RPMI7951 (cell line): ENCODE measurements at regions not wholly inside any gene's neighbourhood (a gene's known extent, or its start where the extent isn't known, plus 50 kb on each side); places are given as distances from the start of the nearest gene placed in this dataset.

Experiments used
- DNase-seq: peaks from one replicate; pipeline ENCODE4 v3.0.0-alpha.2; 2012; ENCODE audit warnings: low read depth

- peak; percentile 77 for DNase-seq
These were observed 50.4 kb upstream of the KDR start for GRCh38 chr4:55175779-55176231.

DNA sequence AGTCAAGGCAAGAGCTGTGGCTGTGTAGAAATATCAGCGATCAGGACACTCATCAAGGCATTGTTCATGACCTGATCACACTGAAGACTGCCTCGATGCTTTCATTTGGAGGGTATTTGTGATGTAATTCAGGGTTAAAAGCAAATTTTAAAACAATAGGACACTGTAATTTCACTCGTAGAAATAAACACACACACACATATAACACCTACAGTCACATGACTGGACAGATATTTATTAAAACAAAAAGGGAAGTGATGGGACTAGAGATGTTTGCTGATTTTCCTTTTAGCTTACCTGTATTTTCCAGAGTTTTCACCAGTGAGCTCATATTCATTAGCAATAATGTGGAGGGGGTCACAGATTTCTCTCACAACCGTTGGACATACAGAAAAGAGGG, 51.1 kb upstream of the KDR start:
- no peak for DNase-seq

- DNase-seq = no peak
These were observed 52.1 kb upstream of the KDR start for GRCh38 chr4:55177461-55177860.

DNA sequence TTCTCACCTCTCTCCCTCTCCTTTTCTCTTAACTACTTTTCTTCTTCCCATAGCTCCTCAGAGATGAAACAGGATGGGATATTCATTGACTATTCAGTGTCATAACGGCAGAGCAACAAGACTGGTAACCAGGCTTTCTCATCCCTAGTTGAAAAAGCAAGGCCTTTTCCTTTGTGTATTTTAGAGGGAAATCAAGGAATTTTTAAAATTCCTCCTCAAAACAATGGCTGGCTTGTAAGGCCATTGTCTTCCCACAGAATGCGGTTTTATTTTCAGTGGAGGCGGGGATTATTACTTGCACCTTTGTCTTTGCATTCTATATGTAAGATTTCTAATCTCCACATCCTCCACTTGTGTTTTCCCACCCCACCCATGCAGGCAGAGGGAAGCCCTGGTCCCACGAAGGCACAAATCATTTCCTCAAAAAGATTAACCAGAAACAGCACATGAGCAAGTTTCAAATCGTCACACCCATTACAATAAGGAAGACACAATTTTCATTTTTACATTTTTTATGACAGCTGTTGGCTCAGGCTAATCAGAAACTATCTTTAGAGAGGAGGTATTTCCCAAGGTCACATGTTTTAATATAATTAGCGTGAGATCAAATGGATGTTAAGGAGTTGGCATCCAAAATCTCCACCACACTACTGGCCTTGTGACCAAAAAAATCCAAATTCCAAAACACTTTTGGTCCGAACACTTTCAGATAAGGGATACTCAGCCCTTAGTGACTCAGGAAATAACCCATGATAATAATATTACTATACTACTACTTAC, 53.0 kb upstream of the KDR start:
- no peak for DNase-seq

DNA sequence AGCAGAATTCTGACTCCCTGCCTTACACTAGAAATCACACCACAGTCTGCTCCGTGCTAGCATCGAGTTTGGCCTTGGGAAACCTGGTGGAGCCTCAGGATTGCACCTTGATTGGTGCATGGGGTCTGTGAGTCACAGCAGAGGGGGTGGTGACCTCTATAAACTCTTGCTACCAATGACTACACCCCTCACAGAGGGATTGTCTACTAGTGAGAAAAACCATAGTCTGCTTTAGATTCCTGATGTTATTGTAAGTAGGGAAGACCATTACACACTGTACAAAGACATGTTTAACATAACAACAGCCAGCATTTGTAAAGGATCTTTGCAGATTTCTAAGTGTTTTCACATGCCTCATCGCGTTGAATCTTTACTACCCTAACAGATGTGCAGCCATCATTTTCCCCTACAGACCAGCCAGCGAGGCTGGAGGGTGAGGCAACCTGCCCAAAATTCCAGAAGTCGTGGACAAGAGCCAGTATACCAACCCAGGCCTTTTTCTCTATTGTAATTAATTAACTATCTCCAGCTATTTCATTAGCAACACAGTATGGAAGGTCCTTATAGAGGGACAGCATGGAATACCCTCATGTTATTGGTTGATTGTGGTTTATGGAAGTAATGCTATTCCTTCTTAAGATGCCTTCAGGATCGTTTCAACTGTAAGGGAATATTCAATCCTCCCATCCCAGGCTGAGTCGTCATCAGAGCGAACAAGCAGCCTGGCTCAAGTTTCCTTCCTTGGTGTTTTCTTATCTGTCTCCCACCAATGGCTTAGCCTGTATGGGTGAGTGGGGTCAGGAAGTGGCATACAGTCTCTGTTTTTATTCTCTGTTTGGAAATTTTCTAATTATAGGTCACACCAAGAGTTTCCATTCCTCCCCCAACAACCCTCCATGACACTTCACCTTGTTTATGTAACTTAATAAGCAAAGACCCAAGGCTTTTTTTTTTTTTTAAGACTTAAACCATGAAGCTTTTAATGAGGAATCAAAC, 55.9 kb upstream of the KDR start:
- DNase-seq = peak; percentile 15

DNA sequence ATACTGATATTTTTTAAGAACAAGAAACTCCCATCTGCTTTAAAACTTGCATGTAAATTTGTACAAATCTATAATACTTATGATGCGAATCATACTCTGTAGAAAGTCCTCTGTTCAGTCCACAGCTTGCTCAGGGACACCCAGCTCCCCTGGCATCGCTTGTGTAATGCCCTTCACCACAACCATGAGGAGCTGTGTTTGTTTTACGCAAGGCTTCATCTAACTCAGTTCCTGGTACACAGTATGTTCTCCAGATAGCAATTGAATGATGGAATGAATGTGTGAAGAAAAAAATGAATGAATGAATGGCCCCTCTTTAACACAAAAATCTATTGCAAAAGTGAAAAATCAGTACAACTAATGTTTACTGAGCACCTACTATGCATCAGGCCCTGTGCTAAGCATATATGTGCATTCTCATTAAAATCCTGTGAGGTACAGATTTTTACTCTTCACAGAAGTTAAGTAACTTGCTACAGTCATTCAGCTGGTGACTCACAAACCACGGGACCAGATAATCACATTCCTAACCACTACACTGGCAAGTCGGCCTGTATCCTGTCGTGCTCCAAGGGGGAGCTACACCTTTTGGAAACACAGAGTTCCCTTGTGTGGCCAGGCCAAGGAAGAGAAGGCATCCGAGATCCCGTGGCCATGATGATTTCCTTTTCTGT, 58.7 kb upstream of the KDR start:
- peak; percentile 87 for DNase-seq

- peak; percentile 71 for DNase-seq
These were observed 59.5 kb upstream of the KDR start for GRCh38 chr4:55184600-55185523.

DNA sequence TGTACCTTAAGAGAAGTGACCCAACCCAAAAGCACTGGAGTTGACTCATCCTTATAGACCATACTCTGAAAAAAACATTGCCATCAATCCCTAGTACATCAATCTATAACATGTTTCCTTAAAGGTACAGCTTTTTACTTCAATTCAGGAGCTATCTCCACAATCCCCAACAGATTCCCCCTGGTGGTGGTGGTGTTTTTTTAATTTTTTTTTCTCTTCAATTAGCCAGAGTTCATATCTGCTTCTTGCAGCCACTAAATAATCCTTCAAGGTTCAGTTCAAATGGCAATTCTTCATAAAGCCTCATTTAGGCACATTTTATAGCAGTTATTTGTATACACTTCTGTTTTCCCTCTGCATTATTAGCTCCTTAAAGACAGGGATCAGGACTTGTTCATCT, 60.7 kb upstream of the KDR start:
- no peak for DNase-seq

GRCh38 chr4:55186700-55187099, 61.3 kb upstream of the KDR start:
- DNase-seq = no peak

DNA sequence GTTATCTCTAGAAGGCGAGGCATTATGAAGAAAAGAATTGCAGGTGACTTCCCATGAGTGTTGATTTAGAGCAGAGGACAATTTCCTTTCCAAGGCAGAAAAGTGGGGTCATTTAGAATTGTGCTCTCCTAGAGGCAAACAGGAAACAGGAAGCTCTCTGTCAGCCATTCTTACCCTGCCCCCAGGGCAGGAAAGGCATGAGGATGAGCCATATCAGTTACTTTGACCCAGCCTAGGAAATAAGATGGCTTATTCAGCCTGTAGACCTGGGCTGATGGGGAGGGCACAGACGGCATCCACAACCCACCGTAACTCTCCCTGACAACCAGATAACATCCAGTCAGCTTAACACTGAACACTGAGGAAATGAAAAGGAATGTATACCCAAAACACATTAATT, 88.8 kb upstream of the KDR start:
- peak; percentile 20 for DNase-seq

DNA sequence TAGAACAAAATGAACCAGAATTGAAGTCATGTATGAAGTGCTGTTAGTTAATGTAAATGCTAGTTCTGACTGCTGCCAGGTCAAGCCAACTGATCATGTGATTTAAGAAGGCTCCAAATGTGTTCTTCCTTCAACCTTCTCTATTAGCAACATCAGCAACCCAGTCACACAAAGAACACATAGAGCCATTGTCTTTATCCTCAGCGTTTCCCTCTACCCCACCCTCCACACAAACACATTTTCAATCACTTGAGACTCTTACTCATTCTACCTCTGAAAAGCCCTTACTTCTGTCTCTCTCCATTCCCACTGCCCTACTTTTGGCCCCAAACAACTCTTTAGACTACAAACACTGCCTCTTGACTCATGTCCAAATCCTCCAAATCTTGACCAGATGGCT, 89.7 kb upstream of the KDR start:
- DNase-seq = no peak

- no peak for DNase-seq
These were observed 91.7 kb upstream of the KDR start for GRCh38 chr4:55216863-55217635.

- DNase-seq = no peak
These were observed 92.6 kb upstream of the KDR start for GRCh38 chr4:55218041-55218440.

DNA sequence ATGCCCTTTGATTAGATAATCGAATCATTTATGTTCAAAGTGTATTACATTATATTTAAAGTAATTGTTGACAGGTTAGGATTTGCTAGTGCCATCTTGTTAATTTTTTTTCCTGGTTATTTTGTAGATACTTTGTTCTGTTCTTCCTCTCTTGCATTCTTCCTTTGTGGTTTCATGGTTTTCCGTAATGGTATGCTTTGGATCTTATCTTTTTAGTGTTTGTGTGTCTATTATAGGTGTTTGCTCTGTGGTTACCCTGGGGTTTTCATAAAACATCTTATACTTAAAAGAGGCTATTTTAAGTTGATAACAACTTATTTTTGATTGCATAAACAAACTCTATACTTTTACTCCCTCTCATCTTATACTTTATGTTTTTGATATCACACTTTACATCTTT, 108.2 kb upstream of the SRD5A3 start:
- DNase-seq = no peak

DNA sequence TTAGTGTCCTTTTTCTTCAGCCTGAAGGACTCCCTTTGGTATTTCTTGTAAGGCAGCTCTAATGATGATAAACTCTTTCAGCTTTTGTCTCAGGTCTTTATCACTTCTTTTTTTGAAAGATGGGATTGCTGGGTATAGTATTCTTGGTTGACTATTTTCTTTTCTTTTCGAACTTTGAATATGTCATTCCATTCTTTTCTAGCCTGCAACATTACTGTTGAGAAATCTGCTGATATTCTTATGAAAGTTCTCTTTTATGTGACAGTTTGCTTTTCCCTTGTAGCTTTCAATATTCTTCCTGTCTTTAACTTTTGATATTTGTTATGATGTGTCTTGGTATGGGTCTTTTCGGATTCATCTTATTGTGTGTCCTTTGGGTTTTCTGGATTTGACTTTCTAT, 107.6 kb upstream of the SRD5A3 start:
- no peak for DNase-seq

- no peak for DNase-seq
These were observed 104.6 kb upstream of the SRD5A3 start for GRCh38 chr4:55241461-55241860.

- no peak for DNase-seq
These were observed 103.5 kb upstream of the SRD5A3 start for GRCh38 chr4:55242506-55242905.

DNA sequence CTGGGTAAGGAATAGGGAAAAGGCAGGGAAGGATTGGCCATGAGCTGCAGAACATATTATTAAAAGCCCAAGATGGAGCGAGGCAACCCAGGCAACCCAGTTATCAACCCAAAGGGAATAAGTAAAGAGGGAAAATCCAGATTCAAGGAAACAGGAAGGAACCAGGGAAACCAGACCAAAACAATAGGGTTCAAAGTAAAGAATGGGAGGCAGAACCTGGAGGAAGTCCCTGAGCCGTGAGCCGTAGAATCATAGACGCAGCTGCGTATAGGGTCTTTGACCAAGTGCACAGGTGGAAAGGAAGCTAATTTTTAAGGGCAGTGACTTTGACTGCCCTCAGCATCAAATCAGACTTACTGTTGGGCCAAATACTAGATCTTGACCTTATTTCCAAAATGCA, 98.5 kb upstream of the SRD5A3 start:
- no peak for DNase-seq

GRCh38 chr4:55248756-55249155, 97.3 kb upstream of the SRD5A3 start:
- no peak for DNase-seq

DNA sequence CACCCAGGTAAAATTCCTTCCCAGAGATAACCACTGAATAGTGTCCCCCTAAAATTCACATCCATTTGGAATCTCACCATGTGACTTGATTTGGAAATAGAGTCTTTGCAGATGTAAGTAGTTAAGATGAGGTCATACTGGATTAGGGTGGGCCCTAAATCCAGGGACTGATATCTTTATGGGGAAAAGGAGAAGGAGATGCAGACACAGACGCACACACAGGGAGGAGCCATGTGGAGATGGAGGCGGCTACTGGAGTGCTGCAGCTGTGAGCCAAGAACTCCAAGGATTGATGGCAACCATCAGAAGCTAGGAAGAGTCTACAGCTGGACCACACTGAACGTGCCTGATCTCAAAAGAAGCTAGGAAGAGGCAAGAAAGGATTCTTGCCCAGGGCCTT, 96.6 kb upstream of the SRD5A3 start:
- no peak for DNase-seq
